ENCODE measurements at regions not wholly inside any gene's neighbourhood (a gene's known extent, or its start where the extent isn't known, plus 50 kb on each side); places are given as distances from the start of the nearest gene placed in this dataset.
"Not testable (repeated sequence)": the region's sequence is repeated elsewhere in the genome, so short reads cannot be mapped to it uniquely, and the experiment has no call there.

DNA sequence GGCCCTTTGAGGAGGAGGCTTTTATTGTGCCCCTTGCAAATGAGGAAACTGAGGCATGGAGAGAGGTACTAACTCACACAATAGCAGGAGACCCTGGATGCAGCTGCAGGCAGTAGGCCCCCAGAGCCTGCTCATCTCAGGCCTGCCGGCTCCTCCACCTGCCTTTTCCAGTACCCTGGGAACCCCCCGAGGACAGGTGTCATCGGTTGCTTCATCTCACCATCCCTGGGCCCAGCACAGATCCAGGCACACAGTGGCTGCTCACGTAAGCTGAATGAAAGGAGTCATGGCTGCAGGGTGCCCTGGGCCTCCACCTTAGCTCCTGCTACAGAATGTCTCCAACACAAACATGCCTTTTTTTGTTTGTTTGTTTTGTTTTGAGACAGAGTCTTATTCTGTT, 394.8 kb upstream of the ZNF722 start:
- TF ChIP-seq, protein P1, sequence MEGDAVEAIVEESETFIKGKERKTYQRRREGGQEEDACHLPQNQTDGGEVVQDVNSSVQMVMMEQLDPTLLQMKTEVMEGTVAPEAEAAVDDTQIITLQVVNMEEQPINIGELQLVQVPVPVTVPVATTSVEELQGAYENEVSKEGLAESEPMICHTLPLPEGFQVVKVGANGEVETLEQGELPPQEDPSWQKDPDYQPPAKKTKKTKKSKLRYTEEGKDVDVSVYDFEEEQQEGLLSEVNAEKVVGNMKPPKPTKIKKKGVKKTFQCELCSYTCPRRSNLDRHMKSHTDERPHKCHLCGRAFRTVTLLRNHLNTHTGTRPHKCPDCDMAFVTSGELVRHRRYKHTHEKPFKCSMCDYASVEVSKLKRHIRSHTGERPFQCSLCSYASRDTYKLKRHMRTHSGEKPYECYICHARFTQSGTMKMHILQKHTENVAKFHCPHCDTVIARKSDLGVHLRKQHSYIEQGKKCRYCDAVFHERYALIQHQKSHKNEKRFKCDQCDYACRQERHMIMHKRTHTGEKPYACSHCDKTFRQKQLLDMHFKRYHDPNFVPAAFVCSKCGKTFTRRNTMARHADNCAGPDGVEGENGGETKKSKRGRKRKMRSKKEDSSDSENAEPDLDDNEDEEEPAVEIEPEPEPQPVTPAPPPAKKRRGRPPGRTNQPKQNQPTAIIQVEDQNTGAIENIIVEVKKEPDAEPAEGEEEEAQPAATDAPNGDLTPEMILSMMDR (IDR thresholded peaks at IDR 0.05) = not testable (repeated sequence)
- not testable (repeated sequence) for TF ChIP-seq POLR2A (IDR thresholded peaks at IDR 0.05)
